Type B pancreatic cell (in vitro differentiated cells): ENCODE measurements at regions not wholly inside any gene's neighbourhood (a gene's known extent, or its start where the extent isn't known, plus 50 kb on each side); places are given as distances from the start of the nearest gene placed in this dataset.

ENCODE experiments used
- DNase-seq: peaks from one replicate; pipeline ENCODE4 v3.0.0; 2021; ENCODE audit warnings: mixed read lengths; ENCODE audit not compliant: unreplicated experiment; ENCODE audit errors: extremely low spot score
- H3K27ac Mint-ChIP-seq: 2 replicates; pipeline ENCODE4 v1.8.0; 2021; ENCODE audit warnings: mild to moderate bottlenecking, mixed read lengths
- H3K27me3 Mint-ChIP-seq: 2 replicates; pipeline ENCODE4 v1.8.0; 2021; ENCODE audit warnings: mixed read lengths
- H3K36me3 Mint-ChIP-seq: 2 replicates; pipeline ENCODE4 v1.8.0; 2021; ENCODE audit warnings: mixed read lengths
- H3K4me1 Mint-ChIP-seq: one replicate; pipeline ENCODE4 v1.8.0; 2021; ENCODE audit warnings: mixed read lengths; ENCODE audit not compliant: unreplicated experiment
- H3K4me3 Mint-ChIP-seq: 2 replicates; pipeline ENCODE4 v1.8.0; 2021; ENCODE audit warnings: mild to moderate bottlenecking, mixed read lengths
- H3K9me3 Mint-ChIP-seq: 2 replicates; pipeline ENCODE4 v1.8.0; 2021; ENCODE audit warnings: mixed read lengths
- TF ChIP-seq, protein P1 (sequence below): fragments of 200-600 bp; sonication (generic); conservative IDR thresholded peaks from 2 replicates; pipeline ENCODE4 v1.5.0; 2021; ENCODE audit warnings: antibody characterized with exemption, mild to moderate bottlenecking

DNA sequence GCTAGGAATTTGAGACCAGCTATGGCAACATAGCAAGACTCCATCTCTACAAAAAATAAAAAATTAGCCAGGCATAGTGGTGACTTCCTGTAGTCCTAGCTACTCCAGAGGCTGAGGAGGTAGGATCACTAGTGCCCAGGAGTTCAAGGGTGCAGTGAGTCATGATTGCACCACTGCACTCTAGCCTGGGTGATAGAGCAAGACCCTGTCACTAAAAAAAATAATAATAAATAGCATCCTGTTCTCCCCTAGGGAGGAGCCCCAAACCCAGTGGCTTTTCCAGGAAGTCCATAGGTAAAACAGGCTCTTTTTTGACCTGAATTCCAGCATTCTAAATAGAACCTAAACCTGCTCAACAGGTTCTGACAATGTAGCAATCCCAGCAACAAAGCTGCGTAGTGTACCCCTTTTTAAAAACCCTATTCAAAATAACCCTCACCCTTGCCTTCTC lies 192.0 kb downstream of the ALDH8A1 start:
- H3K27me3 Mint-ChIP-seq: no peaks in the 10 kb centered on the region
- H3K9me3 Mint-ChIP-seq: no peaks in the 10 kb centered on the region
- no peak for DNase-seq
- TF ChIP-seq, protein P1, sequence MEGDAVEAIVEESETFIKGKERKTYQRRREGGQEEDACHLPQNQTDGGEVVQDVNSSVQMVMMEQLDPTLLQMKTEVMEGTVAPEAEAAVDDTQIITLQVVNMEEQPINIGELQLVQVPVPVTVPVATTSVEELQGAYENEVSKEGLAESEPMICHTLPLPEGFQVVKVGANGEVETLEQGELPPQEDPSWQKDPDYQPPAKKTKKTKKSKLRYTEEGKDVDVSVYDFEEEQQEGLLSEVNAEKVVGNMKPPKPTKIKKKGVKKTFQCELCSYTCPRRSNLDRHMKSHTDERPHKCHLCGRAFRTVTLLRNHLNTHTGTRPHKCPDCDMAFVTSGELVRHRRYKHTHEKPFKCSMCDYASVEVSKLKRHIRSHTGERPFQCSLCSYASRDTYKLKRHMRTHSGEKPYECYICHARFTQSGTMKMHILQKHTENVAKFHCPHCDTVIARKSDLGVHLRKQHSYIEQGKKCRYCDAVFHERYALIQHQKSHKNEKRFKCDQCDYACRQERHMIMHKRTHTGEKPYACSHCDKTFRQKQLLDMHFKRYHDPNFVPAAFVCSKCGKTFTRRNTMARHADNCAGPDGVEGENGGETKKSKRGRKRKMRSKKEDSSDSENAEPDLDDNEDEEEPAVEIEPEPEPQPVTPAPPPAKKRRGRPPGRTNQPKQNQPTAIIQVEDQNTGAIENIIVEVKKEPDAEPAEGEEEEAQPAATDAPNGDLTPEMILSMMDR: no peak
- H3K4me3 Mint-ChIP-seq: no peak overlapping the region
- H3K4me1 Mint-ChIP-seq: peaks cover 16% of the 10 kb centered on the region
- no peak overlapping the region for H3K27ac Mint-ChIP-seq
- no peaks in the 10 kb centered on the region for H3K36me3 Mint-ChIP-seq

DNA sequence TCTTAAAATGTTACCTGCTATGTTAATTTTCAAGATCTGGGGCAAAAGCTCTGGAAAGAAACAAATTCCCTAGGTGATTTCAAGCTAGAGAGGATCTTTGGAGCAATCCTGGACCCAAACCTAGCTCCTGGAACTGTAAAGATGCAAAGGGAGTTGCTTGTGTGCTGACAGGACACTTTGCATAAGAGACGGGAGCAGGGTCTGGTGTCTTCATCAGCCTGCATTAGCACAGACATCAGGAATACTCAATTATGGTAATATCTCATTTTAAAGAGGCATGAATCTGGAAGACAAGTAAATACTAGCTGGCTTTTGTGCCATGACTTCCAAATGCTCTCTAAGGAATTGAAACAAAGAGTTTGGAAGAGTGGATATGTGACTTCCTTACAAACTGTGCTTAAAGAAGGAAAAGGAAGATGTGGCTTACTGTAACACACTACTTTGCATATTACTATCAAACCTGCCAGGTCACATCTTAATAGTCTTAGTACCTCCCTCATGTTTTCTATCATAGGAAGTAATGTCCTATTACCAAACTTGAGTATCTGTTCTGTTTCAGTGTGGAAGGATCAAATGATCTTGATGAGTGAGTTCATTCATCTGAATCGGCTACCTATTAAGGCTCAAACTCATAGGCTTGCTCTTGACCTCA lies 193.4 kb downstream of the ALDH8A1 start:
- Mint-ChIP-seq H3K4me1 (peaks cover 22% of the 10 kb centered on the region), H3K27ac (no peak overlapping the region), H3K27me3 (no peaks in the 10 kb centered on the region), H3K36me3 (no peaks in the 10 kb centered on the region), H3K4me3 (no peak overlapping the region), H3K9me3 (no peaks in the 10 kb centered on the region)
- DNase-seq: no peak
- TF ChIP-seq, protein P1: no peak

DNA sequence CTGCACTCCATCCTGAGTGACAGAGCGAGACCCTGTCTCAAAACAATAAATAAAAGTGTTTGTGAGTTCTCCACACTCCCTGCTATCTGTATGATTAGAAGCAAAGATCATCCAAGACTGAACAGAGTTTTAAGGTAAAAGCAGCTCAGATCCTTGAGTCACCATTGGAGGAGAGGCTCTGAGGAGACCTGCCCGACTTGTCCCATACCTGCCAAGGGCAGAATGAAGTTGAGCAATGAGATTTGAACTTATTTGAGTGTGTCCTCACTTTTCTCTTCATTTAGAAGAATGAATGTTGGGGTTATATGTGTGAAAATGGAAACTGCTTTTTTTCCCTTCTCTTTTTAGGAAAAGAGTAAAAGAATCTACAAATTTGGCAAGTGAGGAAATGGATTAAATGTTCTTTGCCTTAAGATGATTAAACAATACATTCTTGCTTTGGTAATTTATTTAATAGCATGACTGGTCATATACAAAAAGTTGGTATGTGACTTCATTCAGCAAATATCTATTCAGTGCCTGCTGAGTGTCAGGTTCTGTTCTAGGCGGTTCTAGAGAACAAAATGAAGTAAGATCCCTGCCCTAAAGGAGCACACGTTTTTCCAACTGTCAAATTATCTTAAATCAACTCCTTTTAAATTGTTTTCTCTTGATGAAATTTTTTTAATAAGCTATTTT lies 195.7 kb downstream of the ALDH8A1 start:
- Mint-ChIP-seq H3K27ac (no peak overlapping the region), H3K4me3 (no peak overlapping the region), H3K9me3 (no peaks in the 10 kb centered on the region), H3K27me3 (no peaks in the 10 kb centered on the region), H3K36me3 (no peaks in the 10 kb centered on the region), H3K4me1 (peaks cover 22% of the 10 kb centered on the region)
- TF ChIP-seq, protein P1: no peak
- no peak for DNase-seq

DNA sequence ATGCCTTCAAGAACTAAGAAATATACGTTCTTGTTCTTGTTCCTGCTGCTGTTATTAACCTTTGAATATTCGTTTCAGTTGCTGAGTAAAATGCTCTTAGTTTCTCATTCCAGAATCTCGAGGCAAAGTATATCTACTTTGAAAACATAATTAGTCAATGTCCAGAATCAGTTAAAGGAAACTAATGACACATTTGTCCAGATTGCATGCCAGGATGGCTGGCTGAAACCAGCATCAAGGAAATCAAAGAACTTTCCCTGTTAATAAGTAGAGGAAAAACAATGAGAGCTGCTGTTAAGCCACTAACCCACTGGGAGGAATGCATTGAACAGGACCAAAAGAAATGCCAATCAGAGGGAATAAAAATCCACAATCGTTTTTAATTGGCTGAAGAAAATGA lies 196.9 kb downstream of the ALDH8A1 start:
- peaks cover 17% of the 10 kb centered on the region for H3K4me1 Mint-ChIP-seq
- H3K27me3 Mint-ChIP-seq: no peaks in the 10 kb centered on the region
- no peaks in the 10 kb centered on the region for H3K9me3 Mint-ChIP-seq
- DNase-seq: no peak
- H3K36me3 Mint-ChIP-seq: no peaks in the 10 kb centered on the region
- H3K4me3 Mint-ChIP-seq: no peak overlapping the region
- H3K27ac Mint-ChIP-seq: peak overlapping the region; percentile 29
- TF ChIP-seq, protein P1: no peak

DNA sequence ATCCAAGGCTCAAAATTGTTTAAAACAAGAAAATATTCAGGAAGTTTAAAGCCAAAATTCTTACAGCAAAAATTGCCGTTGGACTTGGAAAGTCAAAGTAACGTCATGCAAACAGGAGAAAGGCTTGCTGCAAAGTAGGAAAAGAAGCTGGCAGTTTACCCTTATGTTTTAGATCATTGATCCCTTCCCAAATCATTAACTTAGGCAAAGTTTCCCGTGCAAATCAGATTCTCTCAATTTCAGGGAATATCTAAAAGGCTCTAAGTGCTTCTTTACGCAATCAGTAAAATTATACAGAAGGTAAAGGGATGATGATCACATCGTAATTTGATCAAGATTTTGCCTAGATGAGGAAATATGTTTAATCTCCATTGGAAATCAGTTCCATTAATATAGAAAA lies 197.5 kb downstream of the ALDH8A1 start:
- no peak overlapping the region for H3K4me3 Mint-ChIP-seq
- no peak for DNase-seq
- H3K36me3 Mint-ChIP-seq: no peaks in the 10 kb centered on the region
- no peaks in the 10 kb centered on the region for H3K9me3 Mint-ChIP-seq
- peaks cover 17% of the 10 kb centered on the region for H3K4me1 Mint-ChIP-seq
- no peak overlapping the region for H3K27ac Mint-ChIP-seq
- no peaks in the 10 kb centered on the region for H3K27me3 Mint-ChIP-seq
- TF ChIP-seq, protein P1: no peak
